K562 (cell line): ENCODE measurements at regions not wholly inside any gene's neighbourhood (a gene's known extent, or its start where the extent isn't known, plus 50 kb on each side); places are given as distances from the start of the nearest gene placed in this dataset.

Experiments used
- ATAC-seq: fragments of 200-7000 bp; cut with Tn5 transposase; 3 replicates; pipeline ENCODE4 v1.9.1; 2020; ENCODE audit warnings: moderate library complexity
- BruUV-seq: library from RNA; stranded (reverse); fragments of 400-500 nt; replicated peaks from 2 replicates; lab custom pipeline; 2021; lab: Mats Ljungman, UMichigan
- CTCF ChIA-PET: fragments of 300-600 bp; formaldehyde crosslinking; extraction: SDS; loops from one replicate; lab custom pipeline; 2021; ENCODE audit warnings: low intra/inter-chr PET ratio; lab: Yijun Ruan, JAX
- POLR2A ChIA-PET: fragments of 300-600, 350-650 bp; sonication (Branson Sonifier 250); formaldehyde crosslinking; extraction: SDS; loops from one replicate; lab custom pipeline; 2021; ENCODE audit warnings: antibody characterized with exemption, inconsistent platforms; lab: Yijun Ruan, JAX
- DNase-seq, 4 experiments: peaks; one replicate each; pipeline versions ENCODE4 v3.0.0 to v3.0.0-alpha.2; 2011 to 2018; ENCODE audit warnings: low spot score in 3 of 4, mixed read lengths in 3 of 4; ENCODE audit errors: extremely low read depth in 1 of 4
- FAIRE-seq: peaks from 2 replicates; lab custom pipeline; 2011; peaks lifted over from hg19 to GRCh38; lab: Jason Lieb, UNC
- H2AFZ ChIP-seq: 2 replicates; pipeline ENCODE4 v1.6.0; 2011; ENCODE audit warnings: low read depth, low read length, control low read depth, inconsistent platforms
- H3K27ac ChIP-seq: fragments of 200-600 bp; 3 replicates; pipeline ENCODE4 v1.8.0; 2011; ENCODE audit warnings: low read depth, mild to moderate bottlenecking, control low read depth, inconsistent platforms, low read length, moderate library complexity, mixed read lengths; ENCODE audit errors: extremely low read depth
- H3K27me3 ChIP-seq, 2 experiments: fragments of 300-600 bp in 1 of 2; 2 replicates in 1 of 2; 3 replicates in 1 of 2; pipeline versions ENCODE4 v1.6.0 to v1.8.0; 2011; ENCODE audit warnings: inconsistent platforms in 2 of 2, low read length in 2 of 2, mild to moderate bottlenecking in 1 of 2, mixed read lengths in 1 of 2, moderate library complexity in 1 of 2; ENCODE audit not compliant: control insufficient read depth in 2 of 2, insufficient read depth in 2 of 2
- H3K36me3 ChIP-seq: fragments of 300-600 bp; 3 replicates; pipeline ENCODE4 v1.8.0; 2011; ENCODE audit warnings: mild to moderate bottlenecking, low read length, inconsistent platforms; ENCODE audit not compliant: control insufficient read depth, insufficient read depth
- H3K4me1 ChIP-seq, 2 experiments: fragments of 200-600 bp in 1 of 2; replicated peaks in 1 of 2; 2 replicates in 1 of 2; 3 replicates in 1 of 2; pipeline versions ENCODE4 v1.5.1 to v1.8.0; 2011; ENCODE audit warnings: inconsistent platforms in 2 of 2, low read length in 2 of 2, mild to moderate bottlenecking in 1 of 2, mixed read lengths in 1 of 2, moderate library complexity in 1 of 2; ENCODE audit not compliant: control insufficient read depth in 2 of 2, insufficient read depth in 2 of 2
- H3K4me2 ChIP-seq: 2 replicates; pipeline ENCODE4 v1.6.1; 2011; ENCODE audit warnings: low read length, control low read depth, inconsistent platforms, mixed read lengths; ENCODE audit not compliant: insufficient read depth
- H3K4me3 ChIP-seq: fragments of 200-600 bp; sonication (generic), shearing (Covaris generic); 2 replicates; pipeline ENCODE4 v1.5.1; 2016; ENCODE audit warnings: control low read depth, inconsistent platforms
- H3K79me2 ChIP-seq: fragments of 200-600 bp; 3 replicates; pipeline ENCODE4 v1.8.0; 2011; ENCODE audit warnings: low read length, inconsistent platforms; ENCODE audit not compliant: control insufficient read depth, insufficient read depth
- H3K9ac ChIP-seq, 2 experiments: 2 replicates each; pipeline versions ENCODE4 v1.6.0 to v1.6.1; 2011; ENCODE audit warnings: low read depth in 2 of 2, low read length in 2 of 2, control low read depth in 1 of 2, inconsistent platforms in 1 of 2, mild to moderate bottlenecking in 1 of 2, mixed read lengths in 1 of 2; ENCODE audit not compliant: insufficient read depth in 1 of 2
- H3K9me1 ChIP-seq: one replicate; pipeline ENCODE4 v1.6.0; 2011; ENCODE audit warnings: inconsistent platforms, mild to moderate bottlenecking, low read length, moderate library complexity; ENCODE audit not compliant: control insufficient read depth, insufficient read depth
- H3K9me3 ChIP-seq: replicated peaks from 2 replicates; pipeline ENCODE4 v1.5.1; 2011; ENCODE audit warnings: low read depth, low read length, inconsistent platforms; ENCODE audit not compliant: control insufficient read depth, insufficient read depth
- H4K20me1 ChIP-seq: replicated peaks from 2 replicates; pipeline ENCODE4 v1.6.1; 2011; ENCODE audit warnings: low read length, inconsistent platforms, mixed read lengths; ENCODE audit not compliant: control insufficient read depth, insufficient read depth
- IRF2 ChIP-seq: sonication (generic); formaldehyde crosslinking; IDR thresholded peaks from 2 replicates; pipeline ENCODE4 v1.8.1; 2022; ENCODE audit warnings: mild to moderate bottlenecking, missing genetic modification reagents
- RBM22 ChIP-seq: fragments of 200-400 bp; formaldehyde crosslinking; IDR thresholded peaks from 2 replicates; pipeline ENCODE4 v1.6.1; 2018; ENCODE audit warnings: low read length, low read depth; ENCODE audit not compliant: poor library complexity, severe bottlenecking
- SRSF7 ChIP-seq: fragments of 200-400 bp; formaldehyde crosslinking; optimal IDR thresholded peaks from 2 replicates; pipeline ENCODE3; 2017; ENCODE audit warnings: mild to moderate bottlenecking, low read depth, low read length
- ZNF24 ChIP-seq: fragments of 450-650 bp; IDR thresholded peaks from 2 replicates; pipeline ENCODE4 v1.6.1; 2016
- ZNF778 ChIP-seq: fragments of 450-650 bp; formaldehyde crosslinking; IDR thresholded peaks from 2 replicates; pipeline ENCODE4 v1.4.0; 2020; ENCODE audit warnings: mild to moderate bottlenecking, moderate library complexity
- WGBS: fragments of 100-300 bp; shearing (Covaris generic); methylation state at CpG from one replicate; pipeline ENCODE4 v1.1.6; 2016; ENCODE audit warnings: low coverage, mixed read lengths; ENCODE audit not compliant: insufficient coverage; ENCODE audit errors: missing lambda C conversion rate; 5-methylcytosine and 5-hydroxymethylcytosine counted together
- in situ Hi-C: fragments of 300-500 bp; cut with MboI; formaldehyde crosslinking; loops from 4 replicates; pipeline ENCODE4 v1.15.0; 2018; ENCODE audit warnings: inconsistent platforms, mixed read lengths
- intact Hi-C: fragments of 100-400 bp; cut with micrococcal nuclease; formaldehyde crosslinking; loops from 2 replicates; pipeline ENCODE4 v1.14.2; 2022
- TF ChIP-seq, protein P1 (sequence below): fragments of 250-450 bp; sonication (Bioruptor Pico); IDR thresholded peaks from 2 replicates; pipeline ENCODE4 v1.4.0; 2020

- H3K4me1 ChIP-seq: peaks cover 0 to 15% of the 10 kb centered on the region in 2 experiments; a peak in 1 of 5 replicates
- H3K4me3 ChIP-seq: no peak overlapping the region
- peaks cover 41% of the 10 kb centered on the region; the same call in 1 of the 3 replicates for H3K36me3 ChIP-seq
- no peak overlapping the region for H3K4me2 ChIP-seq
- no peaks in the 10 kb centered on the region for H3K27me3 ChIP-seq
- WGBS: 94% methylated on average over 8 of the region's 8 CpGs
- CTCF ChIA-PET: no interaction called here
- intact Hi-C loops (no loop called here), in situ Hi-C loops (no loop called here)
- H3K9me1 ChIP-seq: peaks cover 2% of the 10 kb centered on the region
- H3K9ac ChIP-seq: no peak overlapping the region
- no peak overlapping the region for H2AFZ ChIP-seq
- no TSS peak for BruUV-seq
- H4K20me1 ChIP-seq: 0 out of 2 replicates have a peak, but pooled peaks cover 8% of the 10 kb centered on the region
- FAIRE-seq (no peak), ATAC-seq (no peak), DNase-seq (no peak)
- POLR2A ChIA-PET: no interaction called here
- H3K27ac ChIP-seq: no peak overlapping the region
- no peaks in the 10 kb centered on the region for H3K9me3 ChIP-seq
- H3K79me2 ChIP-seq: no peaks in the 10 kb centered on the region
- TF ChIP-seq SRSF7 (no peak), IRF2 (CRISPR knock-in tag) (no peak), ZNF24 (no peak), RBM22 (no peak), ZNF778 (no peak)
- TF ChIP-seq, protein P1, sequence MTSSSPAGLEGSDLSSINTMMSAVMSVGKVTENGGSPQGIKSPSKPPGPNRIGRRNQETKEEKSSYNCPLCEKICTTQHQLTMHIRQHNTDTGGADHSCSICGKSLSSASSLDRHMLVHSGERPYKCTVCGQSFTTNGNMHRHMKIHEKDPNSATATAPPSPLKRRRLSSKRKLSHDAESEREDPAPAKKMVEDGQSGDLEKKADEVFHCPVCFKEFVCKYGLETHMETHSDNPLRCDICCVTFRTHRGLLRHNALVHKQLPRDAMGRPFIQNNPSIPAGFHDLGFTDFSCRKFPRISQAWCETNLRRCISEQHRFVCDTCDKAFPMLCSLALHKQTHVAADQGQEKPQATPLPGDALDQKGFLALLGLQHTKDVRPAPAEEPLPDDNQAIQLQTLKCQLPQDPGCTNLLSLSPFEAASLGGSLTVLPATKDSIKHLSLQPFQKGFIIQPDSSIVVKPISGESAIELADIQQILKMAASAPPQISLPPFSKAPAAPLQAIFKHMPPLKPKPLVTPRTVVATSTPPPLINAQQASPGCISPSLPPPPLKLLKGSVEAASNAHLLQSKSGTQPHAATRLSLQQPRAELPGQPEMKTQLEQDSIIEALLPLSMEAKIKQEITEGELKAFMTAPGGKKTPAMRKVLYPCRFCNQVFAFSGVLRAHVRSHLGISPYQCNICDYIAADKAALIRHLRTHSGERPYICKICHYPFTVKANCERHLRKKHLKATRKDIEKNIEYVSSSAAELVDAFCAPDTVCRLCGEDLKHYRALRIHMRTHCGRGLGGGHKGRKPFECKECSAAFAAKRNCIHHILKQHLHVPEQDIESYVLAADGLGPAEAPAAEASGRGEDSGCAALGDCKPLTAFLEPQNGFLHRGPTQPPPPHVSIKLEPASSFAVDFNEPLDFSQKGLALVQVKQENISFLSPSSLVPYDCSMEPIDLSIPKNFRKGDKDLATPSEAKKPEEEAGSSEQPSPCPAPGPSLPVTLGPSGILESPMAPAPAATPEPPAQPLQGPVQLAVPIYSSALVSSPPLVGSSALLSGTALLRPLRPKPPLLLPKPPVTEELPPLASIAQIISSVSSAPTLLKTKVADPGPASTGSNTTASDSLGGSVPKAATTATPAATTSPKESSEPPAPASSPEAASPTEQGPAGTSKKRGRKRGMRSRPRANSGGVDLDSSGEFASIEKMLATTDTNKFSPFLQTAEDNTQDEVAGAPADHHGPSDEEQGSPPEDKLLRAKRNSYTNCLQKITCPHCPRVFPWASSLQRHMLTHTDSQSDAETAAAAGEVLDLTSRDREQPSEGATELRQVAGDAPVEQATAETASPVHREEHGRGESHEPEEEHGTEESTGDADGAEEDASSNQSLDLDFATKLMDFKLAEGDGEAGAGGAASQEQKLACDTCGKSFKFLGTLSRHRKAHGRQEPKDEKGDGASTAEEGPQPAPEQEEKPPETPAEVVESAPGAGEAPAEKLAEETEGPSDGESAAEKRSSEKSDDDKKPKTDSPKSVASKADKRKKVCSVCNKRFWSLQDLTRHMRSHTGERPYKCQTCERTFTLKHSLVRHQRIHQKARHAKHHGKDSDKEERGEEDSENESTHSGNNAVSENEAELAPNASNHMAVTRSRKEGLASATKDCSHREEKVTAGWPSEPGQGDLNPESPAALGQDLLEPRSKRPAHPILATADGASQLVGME: no peak
Measured at GRCh38 chr12:124445826-124446225, 121.6 kb downstream of the NCOR2 start.
